ENCODE measurements at regions not wholly inside any gene's neighbourhood (a gene's known extent, or its start where the extent isn't known, plus 50 kb on each side); places are given as distances from the start of the nearest gene placed in this dataset.

- no peak for TF ChIP-seq CTCF (conservative IDR thresholded peaks at IDR 0.05; ENCODE audit: low read length)
- TF ChIP-seq EZH2phosphoT487 (IDR thresholded peaks at IDR 0.05; ENCODE audit: borderline replicate concordance, low read depth, low read length): no peak
Observed at GRCh38 chr13:55255236-55255635, 1885.5 kb upstream of the PRR20A start.
